GM10266 (cell line): ENCODE measurements at regions not wholly inside any gene's neighbourhood (a gene's known extent, or its start where the extent isn't known, plus 50 kb on each side); places are given as distances from the start of the nearest gene placed in this dataset.

ENCODE experiments used
- DNase-seq: peaks from one replicate; pipeline ENCODE4 v3.0.0; 2012; ENCODE audit errors: extremely low spot score
- TF ChIP-seq, protein P1 (sequence below): IDR thresholded peaks from 2 replicates; pipeline ENCODE4 v1.5.1; 2012; ENCODE audit warnings: mild to moderate bottlenecking, low read depth; ENCODE audit not compliant: control insufficient read depth, insufficient read depth; ENCODE audit errors: missing control alignments

DNA sequence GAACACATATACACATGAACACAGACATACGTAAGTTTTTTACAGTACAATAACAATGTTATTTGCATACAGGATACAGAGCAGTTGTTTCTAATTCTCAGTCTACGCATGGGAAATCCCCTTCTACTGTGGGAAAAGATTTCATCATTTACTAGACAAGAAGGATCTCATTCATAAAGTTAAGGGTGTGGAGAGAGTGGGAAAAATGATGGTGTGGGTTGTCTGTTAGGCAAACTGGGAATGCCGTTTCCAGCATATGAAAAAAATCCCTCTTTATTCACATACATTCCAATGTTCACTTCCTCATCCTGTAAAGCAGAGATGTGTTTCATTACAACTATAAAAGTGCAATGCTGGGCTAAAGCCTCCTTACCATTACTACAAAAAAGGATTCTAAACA lies 120.9 kb downstream of the SINHCAF start:
- DNase-seq = peak; percentile 28
- TF ChIP-seq, protein P1, sequence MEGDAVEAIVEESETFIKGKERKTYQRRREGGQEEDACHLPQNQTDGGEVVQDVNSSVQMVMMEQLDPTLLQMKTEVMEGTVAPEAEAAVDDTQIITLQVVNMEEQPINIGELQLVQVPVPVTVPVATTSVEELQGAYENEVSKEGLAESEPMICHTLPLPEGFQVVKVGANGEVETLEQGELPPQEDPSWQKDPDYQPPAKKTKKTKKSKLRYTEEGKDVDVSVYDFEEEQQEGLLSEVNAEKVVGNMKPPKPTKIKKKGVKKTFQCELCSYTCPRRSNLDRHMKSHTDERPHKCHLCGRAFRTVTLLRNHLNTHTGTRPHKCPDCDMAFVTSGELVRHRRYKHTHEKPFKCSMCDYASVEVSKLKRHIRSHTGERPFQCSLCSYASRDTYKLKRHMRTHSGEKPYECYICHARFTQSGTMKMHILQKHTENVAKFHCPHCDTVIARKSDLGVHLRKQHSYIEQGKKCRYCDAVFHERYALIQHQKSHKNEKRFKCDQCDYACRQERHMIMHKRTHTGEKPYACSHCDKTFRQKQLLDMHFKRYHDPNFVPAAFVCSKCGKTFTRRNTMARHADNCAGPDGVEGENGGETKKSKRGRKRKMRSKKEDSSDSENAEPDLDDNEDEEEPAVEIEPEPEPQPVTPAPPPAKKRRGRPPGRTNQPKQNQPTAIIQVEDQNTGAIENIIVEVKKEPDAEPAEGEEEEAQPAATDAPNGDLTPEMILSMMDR = no peak

DNA sequence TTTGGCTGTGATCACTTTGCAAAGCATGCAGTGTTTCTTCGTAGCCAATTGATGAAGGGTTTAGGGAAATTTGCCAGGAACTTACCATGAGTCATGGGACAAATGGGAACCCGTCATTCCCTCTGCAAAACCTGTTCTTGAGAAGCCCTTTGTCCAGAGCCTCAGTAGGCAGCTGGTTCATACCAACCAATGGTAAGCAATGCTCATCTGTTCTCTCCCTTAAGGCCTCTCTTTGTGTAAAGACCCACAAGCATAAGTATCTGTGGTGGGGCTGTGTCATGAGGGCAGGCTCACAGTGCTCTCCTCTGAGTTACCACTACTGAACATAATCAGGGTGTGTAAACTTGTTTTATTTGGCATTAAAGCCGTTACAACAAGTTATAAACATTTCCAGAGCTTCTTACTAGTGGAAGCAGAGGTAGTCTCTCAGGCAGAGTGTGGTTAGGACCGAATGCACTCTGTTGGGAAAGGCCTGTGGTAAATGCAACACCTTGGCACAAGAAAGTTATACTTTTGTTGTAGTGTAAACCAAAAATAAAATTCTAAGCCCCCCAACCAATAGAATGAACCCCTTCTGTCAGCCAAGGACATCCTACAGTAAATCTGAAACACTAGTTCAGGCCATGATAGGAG lies 119.8 kb downstream of the SINHCAF start:
- TF ChIP-seq, protein P1 = no peak

GRCh38 chr12:31207799-31208465 lies 118.0 kb downstream of the SINHCAF start:
- TF ChIP-seq, protein P1 = no peak
- DNase-seq = no peak

More for the DNA sequence above, 119.8 kb downstream of the SINHCAF start:
- DNase-seq = no peak

- TF ChIP-seq, protein P1 = no peak
- no peak for DNase-seq
Observed at GRCh38 chr12:31210104-31210503, 115.8 kb downstream of the SINHCAF start.

DNA sequence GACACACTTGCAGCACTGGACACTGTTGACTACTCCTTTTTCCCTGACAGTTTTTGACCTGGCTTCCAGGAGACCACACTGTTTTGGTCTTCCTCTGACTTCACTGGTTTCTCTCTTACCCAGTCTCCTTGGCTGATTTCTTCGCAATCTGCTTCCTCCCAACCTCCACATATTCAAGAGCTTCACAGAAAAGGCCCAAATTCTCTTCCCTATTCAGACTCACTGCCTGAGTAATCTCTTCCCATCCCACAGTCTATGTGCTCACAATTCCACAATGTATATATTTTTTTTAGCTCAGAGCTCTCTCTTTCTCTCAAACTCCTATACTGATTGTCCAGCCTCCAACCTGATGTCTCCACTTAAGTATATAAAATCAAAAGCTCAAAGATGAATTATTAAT lies 115.4 kb downstream of the SINHCAF start:
- TF ChIP-seq, protein P1 = no peak
- DNase-seq = no peak

DNA sequence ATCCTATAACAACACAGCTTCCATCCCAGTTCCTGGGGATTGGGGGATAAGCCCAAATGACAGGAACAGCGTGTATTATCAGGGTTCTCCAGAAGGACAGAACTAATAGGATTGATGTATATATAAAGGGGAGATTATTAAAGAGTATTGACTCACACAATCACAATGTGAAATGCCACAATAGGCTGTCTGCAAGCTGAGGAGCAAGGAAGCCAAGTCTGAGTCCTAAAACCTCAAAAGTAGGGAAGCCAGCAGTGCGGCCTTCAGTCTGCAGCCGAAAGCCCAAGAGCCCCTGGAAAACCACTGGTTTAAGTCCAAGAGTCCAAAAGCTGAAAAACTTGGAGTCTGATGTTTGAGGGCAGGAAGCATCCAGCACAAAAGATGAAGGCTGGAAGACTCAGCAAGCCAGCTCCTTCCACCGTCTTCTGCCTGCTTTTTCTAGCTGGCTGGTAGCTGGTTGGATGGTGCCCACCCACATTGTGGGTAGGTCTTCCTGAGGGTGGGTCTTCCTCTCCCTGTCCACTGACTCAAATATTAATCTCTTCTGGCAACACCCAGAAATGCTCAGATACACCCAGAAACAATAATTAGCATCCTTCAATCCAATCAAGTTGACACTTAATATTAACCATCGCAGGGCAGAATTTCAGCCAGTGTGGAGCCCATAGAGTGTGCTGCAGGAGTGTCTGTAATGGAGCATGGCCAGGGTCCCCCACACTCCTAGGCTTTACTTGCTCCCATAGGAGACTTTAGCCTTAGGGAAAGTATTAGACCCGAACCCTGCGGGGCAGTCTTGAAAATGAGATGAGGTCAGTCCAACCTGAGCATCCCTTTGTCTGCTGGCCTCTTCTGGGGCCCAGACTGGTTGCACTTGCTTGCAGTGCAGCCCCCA lies 111.1 kb downstream of the SINHCAF start:
- no peak for DNase-seq
- TF ChIP-seq, protein P1 = no peak
